CD4-positive, alpha-beta T cell (primary cell): ENCODE measurements at regions not wholly inside any gene's neighbourhood (a gene's known extent, or its start where the extent isn't known, plus 50 kb on each side); places are given as distances from the start of the nearest gene placed in this dataset.

ENCODE experiments used
- ATAC-seq: fragments of 200-7000 bp; cut with Tn5 transposase; one replicate; pipeline ENCODE4 v1.10.0; 2022; ENCODE audit warnings: mild to moderate bottlenecking; ENCODE audit not compliant: poor library complexity
- CTCF ChIA-PET: fragments of 350-600 bp; sonication (Branson Sonifier 250); formaldehyde crosslinking; loops from one replicate; lab custom pipeline; 2021; ENCODE audit warnings: antibody characterized with exemption, inconsistent platforms; lab: Charles Lee
- POLR2A ChIA-PET: fragments of 350-600 bp; sonication (Branson Sonifier 250); formaldehyde crosslinking; loops from one replicate; lab custom pipeline; 2021; ENCODE audit warnings: antibody characterized with exemption, inconsistent platforms; lab: Charles Lee
- DNase-seq, 14 experiments: peaks; one replicate each; pipeline ENCODE4 v3.0.0-alpha.2; 2013 to 2020; ENCODE audit warnings: mixed read lengths in 2 of 14
- H3K27ac ChIP-seq, 2 donors: one replicate each; pipeline versions ENCODE4 v1.5.1 to v1.7.0; 2013; ENCODE audit warnings: low read length in 2 of 2, low read depth in 1 of 2, mild to moderate bottlenecking in 1 of 2
- H3K27me3 ChIP-seq, 2 experiments: 1 replicate in 1 of 2; 2 replicates in 1 of 2; pipeline versions ENCODE4 v1.6.1 to v1.7.0; 2013; ENCODE audit warnings: low read length in 2 of 2, control low read depth in 1 of 2, mild to moderate bottlenecking in 1 of 2, moderate library complexity in 1 of 2; ENCODE audit not compliant: insufficient read depth in 2 of 2, control insufficient read depth in 1 of 2
- H3K36me3 ChIP-seq: one replicate; pipeline ENCODE4 v1.6.1; 2013; ENCODE audit warnings: low read length, control low read depth; ENCODE audit not compliant: insufficient read depth
- H3K4me1 ChIP-seq: one replicate; pipeline ENCODE4 v1.6.1; 2013; ENCODE audit warnings: low read length, control low read depth; ENCODE audit not compliant: insufficient read depth
- H3K4me3 ChIP-seq: one replicate; pipeline ENCODE4 v1.5.1; 2013; ENCODE audit warnings: mild to moderate bottlenecking, low read length, moderate library complexity
- H3K9me3 ChIP-seq, 2 experiments: 1 replicate in 1 of 2; 2 replicates in 1 of 2; pipeline versions ENCODE4 v1.6.1 to v1.7.0; 2013; ENCODE audit warnings: low read length in 2 of 2, mild to moderate bottlenecking in 2 of 2, control low read depth in 1 of 2, moderate library complexity in 1 of 2; ENCODE audit not compliant: control insufficient read depth in 1 of 2, insufficient read depth in 1 of 2
- H3K27ac Mint-ChIP-seq: one replicate; pipeline ENCODE4 v1.8.0; 2020; ENCODE audit warnings: mixed read lengths
- H3K27me3 Mint-ChIP-seq: one replicate; pipeline ENCODE4 v1.8.0; 2021; ENCODE audit warnings: mixed read lengths
- H3K36me3 Mint-ChIP-seq: one replicate; pipeline ENCODE4 v1.8.0; 2021; ENCODE audit warnings: low read depth, mixed read lengths
- H3K4me1 Mint-ChIP-seq: one replicate; pipeline ENCODE4 v1.8.0; 2021; ENCODE audit warnings: low read depth, mixed read lengths
- H3K4me3 Mint-ChIP-seq: one replicate; pipeline ENCODE4 v1.8.0; 2020; ENCODE audit warnings: mild to moderate bottlenecking, mixed read lengths
- H3K9me3 Mint-ChIP-seq: one replicate; pipeline ENCODE4 v1.8.0; 2020; ENCODE audit warnings: mixed read lengths
- CTCF ChIP-seq: fragments of 200-600 bp; IDR thresholded peaks from one replicate; pipeline ENCODE4 v1.8.0; 2022; ENCODE audit warnings: antibody characterized with exemption, mild to moderate bottlenecking
- intact Hi-C, 2 experiments: fragments of 100-400 bp; cut with DNase I in 1 of 2; cut with micrococcal nuclease in 1 of 2; formaldehyde crosslinking; loops; one replicate each; pipeline versions ENCODE4 v1.15.1 to v1.9.0; 2023 to 2025; cut with DNase I, micrococcal nuclease

- Mint-ChIP-seq H3K4me3 (no peak overlapping the region), H3K27me3 (no peaks in the 10 kb centered on the region), H3K27ac (no peak overlapping the region), H3K4me1 (no peaks in the 10 kb centered on the region), H3K36me3 (peaks cover 13% of the 10 kb centered on the region), H3K9me3 (no peaks in the 10 kb centered on the region)
- no peak for TF ChIP-seq CTCF
- ATAC-seq (no peak), DNase-seq (no peak)
- H3K4me1 ChIP-seq, result no peaks in the 10 kb centered on the region
- no peaks in the 10 kb centered on the region for H3K9me3 ChIP-seq
- CTCF ChIA-PET, result no interaction called here
- no peak overlapping the region for H3K27ac ChIP-seq
- no peaks in the 10 kb centered on the region for H3K27me3 ChIP-seq
- no peak overlapping the region for H3K4me3 ChIP-seq
- POLR2A ChIA-PET, result no interaction called here
- H3K36me3 ChIP-seq, result no peaks in the 10 kb centered on the region
- intact Hi-C loops, result no loop called here
These were observed 101.0 kb downstream of the ZIC5 start for GRCh38 chr13:99870541-99870940.

- Histone ChIP-seq H3K4me3 (no peak overlapping the region), H3K27ac (no peak overlapping the region), H3K9me3 (no peaks in the 10 kb centered on the region), H3K27me3 (no peaks in the 10 kb centered on the region), H3K4me1 (no peaks in the 10 kb centered on the region), H3K36me3 (no peaks in the 10 kb centered on the region)
- POLR2A ChIA-PET, result no interaction called here
- CTCF ChIA-PET, result no interaction called here
- Mint-ChIP-seq H3K4me3 (no peak overlapping the region), H3K36me3 (peaks cover 19% of the 10 kb centered on the region), H3K4me1 (no peaks in the 10 kb centered on the region), H3K9me3 (no peaks in the 10 kb centered on the region), H3K27ac (no peak overlapping the region), H3K27me3 (no peaks in the 10 kb centered on the region)
- intact Hi-C loops, result no loop called here
- ATAC-seq, result no peak
- DNase-seq, result no peak
- TF ChIP-seq CTCF, result no peak
These were observed 101.7 kb downstream of the ZIC5 start for GRCh38 chr13:99869830-99870229.

GRCh38 chr13:99868767-99869166 lies 102.8 kb downstream of the ZIC5 start:
- no peak overlapping the region for H3K4me3 ChIP-seq
- Mint-ChIP-seq H3K9me3 (no peaks in the 10 kb centered on the region), H3K27me3 (no peaks in the 10 kb centered on the region), H3K27ac (no peak overlapping the region), H3K4me3 (no peak overlapping the region), H3K4me1 (no peaks in the 10 kb centered on the region), H3K36me3 (peaks cover 30% of the 10 kb centered on the region)
- H3K9me3 ChIP-seq, result no peaks in the 10 kb centered on the region
- no peaks in the 10 kb centered on the region for H3K36me3 ChIP-seq
- no peak for DNase-seq
- no peaks in the 10 kb centered on the region for H3K27me3 ChIP-seq
- no peak overlapping the region for H3K27ac ChIP-seq
- intact Hi-C loops, result no loop called here
- no peaks in the 10 kb centered on the region for H3K4me1 ChIP-seq
- ChIA-PET POLR2A (interaction anchor here (0.6 kb wide), 1 partner anchor 451 kb away, joined by 3 read pairs; no protein-coding TSS in a partner anchor), CTCF (no interaction called here)
- ATAC-seq, result no peak
- no peak for TF ChIP-seq CTCF
